BLaER1 treated with 17β-estradiol and CSF1 and Interleukin-3, amounts not matched to agents 10 nM and 100 nM (cell line): ENCODE measurements at regions not wholly inside any gene's neighbourhood (a gene's known extent, or its start where the extent isn't known, plus 50 kb on each side); places are given as distances from the start of the nearest gene placed in this dataset.

Experiments used
- H3K27ac ChIP-seq, 11 experiments: shearing (Covaris generic); formaldehyde crosslinking; 2 replicates each; pipeline ENCODE4 v1.8.1; 2022
- H3K27me3 ChIP-seq, 11 experiments: shearing (Covaris generic); formaldehyde crosslinking; 2 replicates each; pipeline ENCODE4 v1.8.1; 2022
- H3K36me3 ChIP-seq, 11 experiments: shearing (Covaris generic); formaldehyde crosslinking; 2 replicates each; pipeline ENCODE4 v1.8.1; 2022
- H3K4me1 ChIP-seq, 10 experiments: shearing (Covaris generic); formaldehyde crosslinking; 2 replicates each; pipeline ENCODE4 v1.8.1; 2022
- H3K4me2 ChIP-seq, 11 experiments: shearing (Covaris generic); formaldehyde crosslinking; 2 replicates each; pipeline ENCODE4 v1.8.1; 2022
- H3K4me3 ChIP-seq, 10 experiments: shearing (Covaris generic); formaldehyde crosslinking; 2 replicates each; pipeline ENCODE4 v1.8.1; 2022
- H3K9ac ChIP-seq, 11 experiments: shearing (Covaris generic); formaldehyde crosslinking; 2 replicates each; pipeline ENCODE4 v1.8.1; 2022
- H3K9me3 ChIP-seq, 11 experiments: shearing (Covaris generic); formaldehyde crosslinking; replicated peaks in 1 of 11; 2 replicates each; pipeline ENCODE4 v1.8.1; 2022
- H4K20me1 ChIP-seq, 11 experiments: shearing (Covaris generic); formaldehyde crosslinking; 2 replicates each; pipeline ENCODE4 v1.8.1; 2022
- Cebpa-rat ChIP-seq, 11 experiments: shearing (Covaris generic); IDR thresholded peaks; 2 replicates each; pipeline ENCODE4 v1.8.1; 2022

GRCh38 chr4:81574991-81575390 is 103.3 kb upstream of the RASGEF1B start:
- no peak overlapping the region for H3K4me3 ChIP-seq
- H3K4me1 ChIP-seq, result no peaks in the 10 kb centered on the region
- H3K4me2 ChIP-seq, result no peak overlapping the region

GRCh38 chr4:81573840-81574239 is 102.1 kb upstream of the RASGEF1B start:
- Histone ChIP-seq H3K36me3 (no peaks in the 10 kb centered on the region), H3K4me1 (no peaks in the 10 kb centered on the region), H3K27me3 (no peaks in the 10 kb centered on the region), H3K27ac (no peak overlapping the region), H3K9ac (no peak overlapping the region), H4K20me1 (no peaks in the 10 kb centered on the region), H3K9me3 (no peaks in the 10 kb centered on the region), H3K4me3 (no peak overlapping the region), H3K4me2 (no peak overlapping the region)
- TF ChIP-seq Cebpa-rat (IDR thresholded peaks at IDR 0.05), result no peak

More at GRCh38 chr4:81574991-81575390, 103.3 kb upstream of the RASGEF1B start:
- H3K9me3 ChIP-seq, result peaks cover 0 to 3% (median under 1%) of the 10 kb centered on the region in 11 experiments; a peak in 12 of 22 replicates
- H3K36me3 ChIP-seq, result no peaks in the 10 kb centered on the region
- no peak for TF ChIP-seq Cebpa-rat (IDR thresholded peaks at IDR 0.05)
- H3K27ac ChIP-seq, result no peak overlapping the region
- no peaks in the 10 kb centered on the region for H4K20me1 ChIP-seq
- no peaks in the 10 kb centered on the region for H3K27me3 ChIP-seq
- H3K9ac ChIP-seq, result no peak overlapping the region

- no peak overlapping the region for H3K4me3 ChIP-seq
- H3K27ac ChIP-seq, result no peak overlapping the region
- no peaks in the 10 kb centered on the region for H4K20me1 ChIP-seq
- H3K9ac ChIP-seq, result no peak overlapping the region
- no peak overlapping the region for H3K4me2 ChIP-seq
- no peaks in the 10 kb centered on the region for H3K36me3 ChIP-seq
- TF ChIP-seq Cebpa-rat (IDR thresholded peaks at IDR 0.05), result no peak
- no peaks in the 10 kb centered on the region for H3K4me1 ChIP-seq
- no peaks in the 10 kb centered on the region for H3K27me3 ChIP-seq
- peaks cover 0 to 6% (median 0%) of the 10 kb centered on the region in 11 experiments; a peak in 1 of 22 replicates for H3K9me3 ChIP-seq
These were observed 100.7 kb upstream of the RASGEF1B start for GRCh38 chr4:81572402-81572801.

GRCh38 chr4:81571105-81571504 is 99.4 kb upstream of the RASGEF1B start:
- Histone ChIP-seq H4K20me1 (no peaks in the 10 kb centered on the region), H3K27me3 (no peaks in the 10 kb centered on the region), H3K27ac (no peak overlapping the region), H3K4me2 (no peak overlapping the region), H3K4me3 (no peak overlapping the region), H3K9ac (no peak overlapping the region), H3K36me3 (no peaks in the 10 kb centered on the region), H3K9me3 (peaks cover 0 to 6% (median 0%) of the 10 kb centered on the region in 11 experiments; a peak in 1 of 22 replicates), H3K4me1 (peaks cover 0 to 5% (median under 1%) of the 10 kb centered on the region in 10 experiments; a peak in 7 of 20 replicates)
- no peak for TF ChIP-seq Cebpa-rat (IDR thresholded peaks at IDR 0.05)

- Histone ChIP-seq H3K27me3 (no peaks in the 10 kb centered on the region), H3K9me3 (peaks cover 0 to 6% (median 0%) of the 10 kb centered on the region in 11 experiments; a peak in 1 of 22 replicates), H3K4me1 (peaks cover 19 to 36% (median 20%) of the 10 kb centered on the region in 10 experiments), H3K4me2 (peak overlapping the region in 4 of 11 experiments; percentile 16 to 36 (median 25); a peak in 6 of 22 replicates), H3K36me3 (no peaks in the 10 kb centered on the region), H3K4me3 (no peak overlapping the region), H3K27ac (no peak overlapping the region; a peak in 1 of 22 replicates), H4K20me1 (no peaks in the 10 kb centered on the region), H3K9ac (no peak overlapping the region)
- no peak for TF ChIP-seq Cebpa-rat (IDR thresholded peaks at IDR 0.05)
These were observed 94.5 kb upstream of the RASGEF1B start for GRCh38 chr4:81566161-81566591.

- H3K36me3 ChIP-seq, result no peaks in the 10 kb centered on the region
- peaks cover 27 to 45% (median 28%) of the 10 kb centered on the region in 10 experiments for H3K4me1 ChIP-seq
- no peaks in the 10 kb centered on the region for H4K20me1 ChIP-seq
- H3K9ac ChIP-seq, result no peak overlapping the region
- no peaks in the 10 kb centered on the region for H3K27me3 ChIP-seq
- no peak overlapping the region for H3K4me3 ChIP-seq
- peak overlapping the region in 3 of 11 experiments; percentile 6 to 15 (median 12); a peak in 2 of 22 replicates for H3K27ac ChIP-seq
- H3K9me3 ChIP-seq, result peaks cover 0 to 6% (median 0%) of the 10 kb centered on the region in 11 experiments; a peak in 1 of 22 replicates
- peak overlapping the region in 3 of 11 experiments; percentile 16 to 36 (median 30); a peak in 6 of 22 replicates for H3K4me2 ChIP-seq
- no peak for TF ChIP-seq Cebpa-rat (IDR thresholded peaks at IDR 0.05)
These were observed 93.6 kb upstream of the RASGEF1B start for GRCh38 chr4:81565142-81565870.

- no peak overlapping the region; a peak in 1 of 22 replicates for H3K27ac ChIP-seq
- H3K9me3 ChIP-seq, result peaks cover 0 to 6% (median 0%) of the 10 kb centered on the region in 11 experiments; a peak in 3 of 22 replicates
- no peaks in the 10 kb centered on the region for H3K27me3 ChIP-seq
- no peaks in the 10 kb centered on the region for H4K20me1 ChIP-seq
- H3K36me3 ChIP-seq, result no peaks in the 10 kb centered on the region
- TF ChIP-seq Cebpa-rat (IDR thresholded peaks at IDR 0.05), result no peak
- H3K4me1 ChIP-seq, result peaks cover 27 to 58% (median 35%) of the 10 kb centered on the region in 10 experiments
- H3K4me2 ChIP-seq, result no peak overlapping the region
- no peak overlapping the region for H3K9ac ChIP-seq
- no peak overlapping the region for H3K4me3 ChIP-seq
These were observed 92.3 kb upstream of the RASGEF1B start for GRCh38 chr4:81564025-81564424.

- Histone ChIP-seq H3K4me2 (peak overlapping the region; percentile 59 to 83 (median 72)), H3K27me3 (no peaks in the 10 kb centered on the region), H3K9me3 (no peaks in the 10 kb centered on the region; a peak in 2 of 22 replicates), H4K20me1 (no peaks in the 10 kb centered on the region), H3K36me3 (no peaks in the 10 kb centered on the region), H3K9ac (0 out of 22 replicates have a peak overlapping the region, but pooled peaks of 2 of the 11 experiments have one; percentile 20 to 30), H3K4me3 (no peak overlapping the region), H3K27ac (peak overlapping the region in 10 of 11 experiments; percentile 28 to 79 (median 60); a peak in 19 of 22 replicates), H3K4me1 (peaks cover 27 to 58% (median 35%) of the 10 kb centered on the region in 10 experiments)
- TF ChIP-seq Cebpa-rat (IDR thresholded peaks at IDR 0.05), result no peak
These were observed 90.4 kb upstream of the RASGEF1B start for GRCh38 chr4:81562093-81562492.

GRCh38 chr4:81557306-81557705 is 85.6 kb upstream of the RASGEF1B start:
- Histone ChIP-seq H3K4me2 (no peak overlapping the region), H3K4me1 (peaks cover 26 to 42% (median 33%) of the 10 kb centered on the region in 10 experiments)

More at GRCh38 chr4:81557306-81557705, 85.6 kb upstream of the RASGEF1B start:
- Histone ChIP-seq H3K4me3 (no peak overlapping the region), H4K20me1 (no peaks in the 10 kb centered on the region), H3K36me3 (no peaks in the 10 kb centered on the region), H3K27me3 (no peaks in the 10 kb centered on the region), H3K9ac (no peak overlapping the region), H3K27ac (no peak overlapping the region), H3K9me3 (no peaks in the 10 kb centered on the region; a peak in 4 of 22 replicates)
- no peak for TF ChIP-seq Cebpa-rat (IDR thresholded peaks at IDR 0.05)
